ENCODE measurements at regions not wholly inside any gene's neighbourhood (a gene's known extent, or its start where the extent isn't known, plus 50 kb on each side); places are given as distances from the start of the nearest gene placed in this dataset.

DNA sequence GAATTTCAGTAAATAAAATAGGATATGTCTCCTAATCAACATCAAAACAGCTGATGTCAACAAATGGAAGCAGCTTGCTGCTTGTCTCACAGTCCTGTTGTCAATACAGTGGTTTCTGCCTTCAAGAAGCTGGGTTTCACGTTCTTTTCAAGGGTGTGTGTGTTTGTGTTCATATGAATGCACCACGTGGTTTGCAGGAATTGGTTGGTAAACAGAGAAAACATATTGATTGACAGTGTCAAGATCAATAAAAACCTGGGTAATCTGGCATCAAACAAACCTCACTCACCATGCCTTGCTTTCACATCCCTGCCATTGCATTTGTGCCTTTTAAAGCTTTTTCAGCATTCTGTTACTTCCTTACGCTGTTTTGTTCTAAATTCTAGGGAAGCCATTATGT lies 585.7 kb upstream of the CA10 start:
- ChIA-PET CTCF (no interaction called here), POLR2A (ENCODE audit: unreplicated experiment) (no interaction called here)
- no peak overlapping the region for H2AK5ac ChIP-seq (ENCODE audit: low read depth, low read length)
- H2BK15ac ChIP-seq (ENCODE audit: low read depth, low read length), result no peak overlapping the region
- intact Hi-C loops (cut with micrococcal nuclease) (no loop called here), dilution Hi-C loops (cut with HindIII; ENCODE audit: low sequenced_read_pairs, unreplicated experiment) (no loop called here), in situ Hi-C loops (cut with MboI; ENCODE audit: low sequenced_read_pairs) (no loop called here)
- H3K4ac ChIP-seq (ENCODE audit: low read depth, low read length), result no peak overlapping the region
- H4K8ac ChIP-seq (ENCODE audit: low read depth in 2 of 2, low read length in 2 of 2), result no peak overlapping the region
- H3K14ac ChIP-seq (replicated peaks; ENCODE audit: low read depth, low read length), result no peak overlapping the region
- no peak overlapping the region for H3K23ac ChIP-seq (ENCODE audit: low read depth, low read length)
- no peak overlapping the region for H2BK120ac ChIP-seq (ENCODE audit: low read depth, low read length)
- H3K4me3 ChIP-seq (ENCODE audit: insufficient read depth, low read depth, low read length), result no peak overlapping the region
- no peak overlapping the region for H3K27ac ChIP-seq (ENCODE audit: insufficient read depth, low read length)
- no peak for TF ChIP-seq CHD1 (IDR thresholded peaks at IDR 0.05; ENCODE audit: low read depth, low read length)
- TF ChIP-seq BHLHE40 (IDR thresholded peaks at IDR 0.05; ENCODE audit: low read depth, low read length), result no peak
- no peak for TF ChIP-seq NFE2L2 (IDR thresholded peaks at IDR 0.05; ENCODE audit: low read depth, low read length)
- no peak for TF ChIP-seq CEBPB (IDR thresholded peaks at IDR 0.05; ENCODE audit: low read depth, low read length)
- TF ChIP-seq, protein P1, sequence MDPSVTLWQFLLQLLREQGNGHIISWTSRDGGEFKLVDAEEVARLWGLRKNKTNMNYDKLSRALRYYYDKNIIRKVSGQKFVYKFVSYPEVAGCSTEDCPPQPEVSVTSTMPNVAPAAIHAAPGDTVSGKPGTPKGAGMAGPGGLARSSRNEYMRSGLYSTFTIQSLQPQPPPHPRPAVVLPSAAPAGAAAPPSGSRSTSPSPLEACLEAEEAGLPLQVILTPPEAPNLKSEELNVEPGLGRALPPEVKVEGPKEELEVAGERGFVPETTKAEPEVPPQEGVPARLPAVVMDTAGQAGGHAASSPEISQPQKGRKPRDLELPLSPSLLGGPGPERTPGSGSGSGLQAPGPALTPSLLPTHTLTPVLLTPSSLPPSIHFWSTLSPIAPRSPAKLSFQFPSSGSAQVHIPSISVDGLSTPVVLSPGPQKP (IDR thresholded peaks at IDR 0.05; ENCODE audit: borderline replicate concordance, low read depth, low read length), result no peak
- TF ChIP-seq MAZ (IDR thresholded peaks at IDR 0.05; ENCODE audit: borderline replicate concordance, low read depth, low read length), result no peak
- TF ChIP-seq FOS (IDR thresholded peaks at IDR 0.05; ENCODE audit: low read depth, low read length), result no peak
- no peak for TF ChIP-seq RAD21 (IDR thresholded peaks at IDR 0.05; ENCODE audit: low read length)
- no peak for TF ChIP-seq POLR2A (IDR thresholded peaks at IDR 0.05; ENCODE audit: low read depth, low read length)
- TF ChIP-seq, protein P2, sequence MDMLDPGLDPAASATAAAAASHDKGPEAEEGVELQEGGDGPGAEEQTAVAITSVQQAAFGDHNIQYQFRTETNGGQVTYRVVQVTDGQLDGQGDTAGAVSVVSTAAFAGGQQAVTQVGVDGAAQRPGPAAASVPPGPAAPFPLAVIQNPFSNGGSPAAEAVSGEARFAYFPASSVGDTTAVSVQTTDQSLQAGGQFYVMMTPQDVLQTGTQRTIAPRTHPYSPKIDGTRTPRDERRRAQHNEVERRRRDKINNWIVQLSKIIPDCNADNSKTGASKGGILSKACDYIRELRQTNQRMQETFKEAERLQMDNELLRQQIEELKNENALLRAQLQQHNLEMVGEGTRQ (IDR thresholded peaks at IDR 0.05; ENCODE audit: low read depth, low read length), result no peak
- no peak for TF ChIP-seq SMC3 (IDR thresholded peaks at IDR 0.05; ENCODE audit: low read depth, low read length)
- TF ChIP-seq, protein P3, sequence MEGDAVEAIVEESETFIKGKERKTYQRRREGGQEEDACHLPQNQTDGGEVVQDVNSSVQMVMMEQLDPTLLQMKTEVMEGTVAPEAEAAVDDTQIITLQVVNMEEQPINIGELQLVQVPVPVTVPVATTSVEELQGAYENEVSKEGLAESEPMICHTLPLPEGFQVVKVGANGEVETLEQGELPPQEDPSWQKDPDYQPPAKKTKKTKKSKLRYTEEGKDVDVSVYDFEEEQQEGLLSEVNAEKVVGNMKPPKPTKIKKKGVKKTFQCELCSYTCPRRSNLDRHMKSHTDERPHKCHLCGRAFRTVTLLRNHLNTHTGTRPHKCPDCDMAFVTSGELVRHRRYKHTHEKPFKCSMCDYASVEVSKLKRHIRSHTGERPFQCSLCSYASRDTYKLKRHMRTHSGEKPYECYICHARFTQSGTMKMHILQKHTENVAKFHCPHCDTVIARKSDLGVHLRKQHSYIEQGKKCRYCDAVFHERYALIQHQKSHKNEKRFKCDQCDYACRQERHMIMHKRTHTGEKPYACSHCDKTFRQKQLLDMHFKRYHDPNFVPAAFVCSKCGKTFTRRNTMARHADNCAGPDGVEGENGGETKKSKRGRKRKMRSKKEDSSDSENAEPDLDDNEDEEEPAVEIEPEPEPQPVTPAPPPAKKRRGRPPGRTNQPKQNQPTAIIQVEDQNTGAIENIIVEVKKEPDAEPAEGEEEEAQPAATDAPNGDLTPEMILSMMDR (conservative IDR thresholded peaks at IDR 0.05; ENCODE audit: low read depth, low read length), result no peak
- no peak for TF ChIP-seq RCOR1 (IDR thresholded peaks at IDR 0.05; ENCODE audit: insufficient replicate concordance, low read length)
- no TSS peak for BruUV-seq (replicated peaks)
- H2AK9ac ChIP-seq (replicated peaks; ENCODE audit: low read depth, low read length, poor library complexity), result no peak overlapping the region
- H3K36me3 ChIP-seq (ENCODE audit: control insufficient read depth, insufficient read depth, low read length), result no peaks in the 10 kb centered on the region
- no peaks in the 10 kb centered on the region for H3K4me1 ChIP-seq (ENCODE audit: control insufficient read depth, insufficient read depth, low read length)
- no peaks in the 10 kb centered on the region for H3K79me1 ChIP-seq (ENCODE audit: low read depth in 1 of 2, low read length in 2 of 2)
- no CpG with 5 or more reads among the region's 3 CpGs for WGBS, 2 experiments (ENCODE audit: extremely low coverage in 2 of 2, insufficient read length in 1 of 2)
- no peak overlapping the region for H3K18ac ChIP-seq (ENCODE audit: low read depth, low read length)
- no peak for ATAC-seq (ENCODE audit: low read depth)
- no peak overlapping the region for H4K91ac ChIP-seq (ENCODE audit: insufficient read depth, low read depth, low read length)
- H3K9me3 ChIP-seq (ENCODE audit: control insufficient read depth, insufficient read depth, low read length), result peaks cover 2% of the 10 kb centered on the region; the same call in 1 of the 2 replicates
- H4K5ac ChIP-seq (ENCODE audit: low read depth, low read length), result no peak overlapping the region
- no peaks in the 10 kb centered on the region for H4K20me1 ChIP-seq (ENCODE audit: insufficient read depth, low read length)
- no peaks in the 10 kb centered on the region for H3K9me1 ChIP-seq (ENCODE audit: insufficient read depth, low read length)
- no peak overlapping the region for H3K4me2 ChIP-seq (ENCODE audit: low read depth, low read length)
- no peak overlapping the region for H2AFZ ChIP-seq (replicated peaks; ENCODE audit: low read length, poor library complexity)
- H3K56ac ChIP-seq (ENCODE audit: extremely low read depth, insufficient read depth, low read length), result no peak overlapping the region
- DNase-seq, result no peak
- no peak overlapping the region for H2BK5ac ChIP-seq (ENCODE audit: low read depth, low read length, poor library complexity, severe bottlenecking)
- no peak overlapping the region for H3K9ac ChIP-seq (ENCODE audit: low read depth, low read length)
- no peak overlapping the region for H2BK20ac ChIP-seq (ENCODE audit: low read depth, low read length)
- H3K27me3 ChIP-seq (ENCODE audit: control insufficient read depth, insufficient read depth, low read length), result no peaks in the 10 kb centered on the region

Data from IMR-90 (cell line).